ENCODE measurements at regions not wholly inside any gene's neighbourhood (a gene's known extent, or its start where the extent isn't known, plus 50 kb on each side); places are given as distances from the start of the nearest gene placed in this dataset.

- TF ChIP-seq CTCF (IDR thresholded peaks at IDR 0.05; ENCODE audit: borderline replicate concordance, extremely low read depth, low read length, poor library complexity, severe bottlenecking), result no peak
- TF ChIP-seq EZH2 (IDR thresholded peaks at IDR 0.05; ENCODE audit: borderline replicate concordance, low read depth, low read length, severe bottlenecking), result no peak
Measured at GRCh38 chrX:44747969-44748368, 95.9 kb upstream of the DUSP21 start.
